HK-2 (cell line): ENCODE measurements at regions not wholly inside any gene's neighbourhood (a gene's known extent, or its start where the extent isn't known, plus 50 kb on each side); places are given as distances from the start of the nearest gene placed in this dataset.
"Not testable (repeated sequence)": the region's sequence is repeated elsewhere in the genome, so short reads cannot be mapped to it uniquely, and the experiment has no call there.

ENCODE experiments used
- DNase-seq: peaks from one replicate; pipeline ENCODE4 v3.0.0-alpha.2; 2018; ENCODE audit not compliant: unreplicated experiment

GRCh38 chr4:26175006-26175786 lies 145.6 kb upstream of the RBPJ start:
- DNase-seq, result no peak

- no peak for DNase-seq
Measured at GRCh38 chr4:26175905-26176470, 144.8 kb upstream of the RBPJ start.

- no peak for DNase-seq
Measured at GRCh38 chr4:26176598-26177149, 144.1 kb upstream of the RBPJ start.

GRCh38 chr4:26178854-26179253 lies 142.0 kb upstream of the RBPJ start:
- no peak for DNase-seq

- DNase-seq, result no peak
Measured at GRCh38 chr4:26179316-26179760, 141.5 kb upstream of the RBPJ start.

- no peak for DNase-seq
Measured at GRCh38 chr4:26181616-26182015, 139.2 kb upstream of the RBPJ start.

- DNase-seq, result no peak
Measured at GRCh38 chr4:26183017-26183416, 137.8 kb upstream of the RBPJ start.

GRCh38 chr4:26185436-26185835 lies 135.4 kb upstream of the RBPJ start:
- DNase-seq, result no peak

GRCh38 chr4:26191353-26191752 lies 129.5 kb upstream of the RBPJ start:
- no peak for DNase-seq

- no peak for DNase-seq
Measured at GRCh38 chr4:26192899-26193869, 127.6 kb upstream of the RBPJ start.

- DNase-seq, result no peak
Measured at GRCh38 chr4:26194764-26195163, 126.0 kb upstream of the RBPJ start.

- no peak for DNase-seq
Measured at GRCh38 chr4:26196567-26196966, 124.2 kb upstream of the RBPJ start.

GRCh38 chr4:26197018-26197779 lies 123.6 kb upstream of the RBPJ start:
- peak; percentile 70 for DNase-seq

GRCh38 chr4:26198931-26199330 lies 121.9 kb upstream of the RBPJ start:
- DNase-seq, result not testable (repeated sequence)

- no peak for DNase-seq
Measured at GRCh38 chr4:26199596-26199995, 121.2 kb upstream of the RBPJ start.

- DNase-seq, result no peak
Measured at GRCh38 chr4:26201120-26201519, 119.7 kb upstream of the RBPJ start.

- no peak for DNase-seq
Measured at GRCh38 chr4:26204249-26204825, 116.5 kb upstream of the RBPJ start.

- no peak for DNase-seq
Measured at GRCh38 chr4:26204911-26205370, 115.9 kb upstream of the RBPJ start.

GRCh38 chr4:26206339-26206738 lies 114.5 kb upstream of the RBPJ start:
- DNase-seq, result no peak

GRCh38 chr4:26206999-26207398 lies 113.8 kb upstream of the RBPJ start:
- no peak for DNase-seq

- no peak for DNase-seq
Measured at GRCh38 chr4:26207631-26208030, 113.2 kb upstream of the RBPJ start.
